ENCODE measurements at regions not wholly inside any gene's neighbourhood (a gene's known extent, or its start where the extent isn't known, plus 50 kb on each side); places are given as distances from the start of the nearest gene placed in this dataset.

- no CpG with 5 or more reads among the region's 5 CpGs for WGBS (ENCODE audit: insufficient coverage)
- Histone ChIP-seq H3K9me3 (replicated peaks in 1 of 2; ENCODE audit: control insufficient read depth in 1 of 2, insufficient read depth in 1 of 2, low read length in 2 of 2) (no peaks in the 10 kb centered on the region), H3K4me2 (replicated peaks; ENCODE audit: extremely low read depth, low read length, poor library complexity, severe bottlenecking) (no peak overlapping the region), H3K4me3 (replicated peaks in 1 of 3; ENCODE audit: low read depth in 2 of 3, low read length in 3 of 3) (no peak overlapping the region), H4K20me1 (ENCODE audit: insufficient read depth, low read length) (no peaks in the 10 kb centered on the region), H3K79me2 (ENCODE audit: insufficient read depth, low read length) (no peaks in the 10 kb centered on the region), H3K36me3 (replicated peaks in 1 of 2; ENCODE audit: control insufficient read depth in 1 of 2, insufficient read depth in 2 of 2, low read length in 2 of 2) (no peaks in the 10 kb centered on the region), H3K27ac (ENCODE audit: low read depth in 1 of 2, low read length in 2 of 2) (no peak overlapping the region), H3K27me3 (ENCODE audit: control insufficient read depth in 2 of 2, insufficient read depth in 2 of 2, low read length in 2 of 2) (no peaks in the 10 kb centered on the region), H3K9ac (ENCODE audit: insufficient read depth, low read length, poor library complexity, severe bottlenecking) (no peak overlapping the region), H2AFZ (ENCODE audit: insufficient read depth, low read depth, low read length, poor library complexity, severe bottlenecking) (no peak overlapping the region), H3K4me1 (ENCODE audit: control insufficient read depth in 1 of 2, insufficient read depth in 2 of 2, low read length in 2 of 2) (no peaks in the 10 kb centered on the region)
- Mint-ChIP-seq H3K9me3 (peaks cover 0 to 3% (median 1%) of the 10 kb centered on the region in 7 donors), H3K36me3 (no peaks in the 10 kb centered on the region), H3K27ac (no peak overlapping the region), H3K4me1 (no peaks in the 10 kb centered on the region), H3K27me3 (ENCODE audit: low read depth in 3 of 3) (peaks cover 0 to 2% (median 2%) of the 10 kb centered on the region in 3 donors), H3K4me3 (no peak overlapping the region)
- TF ChIP-seq CTCF (IDR thresholded peaks at IDR 0.05), result no peak
- intact Hi-C loops (cut with micrococcal nuclease), result no loop called here
- no peak for DNase-seq
Observed at GRCh38 chr10:80976658-80977057, 439.0 kb downstream of the SH2D4B start.

GRCh38 chr10:80985102-80985501 is 447.4 kb downstream of the SH2D4B start:
- Mint-ChIP-seq H3K9me3 (peaks cover 0 to 2% (median 0%) of the 10 kb centered on the region in 7 donors), H3K4me3 (no peak overlapping the region), H3K4me1 (peaks cover 3% of the 10 kb centered on the region), H3K36me3 (no peaks in the 10 kb centered on the region), H3K27me3 (ENCODE audit: low read depth in 3 of 3) (peaks cover 0 to 4% (median 2%) of the 10 kb centered on the region in 3 donors), H3K27ac (no peak overlapping the region)
- H3K4me2 ChIP-seq (replicated peaks; ENCODE audit: extremely low read depth, low read length, poor library complexity, severe bottlenecking), result no peak overlapping the region
- no peak overlapping the region for H3K9ac ChIP-seq (ENCODE audit: insufficient read depth, low read length, poor library complexity, severe bottlenecking)
- H2AFZ ChIP-seq (ENCODE audit: insufficient read depth, low read depth, low read length, poor library complexity, severe bottlenecking), result no peak overlapping the region
- H3K4me3 ChIP-seq (replicated peaks in 1 of 3; ENCODE audit: low read depth in 2 of 3, low read length in 3 of 3), result no peak overlapping the region
- no peaks in the 10 kb centered on the region for H3K79me2 ChIP-seq (ENCODE audit: insufficient read depth, low read length)
- intact Hi-C loops (cut with micrococcal nuclease), result no loop called here
- no peaks in the 10 kb centered on the region for H3K9me3 ChIP-seq (replicated peaks in 1 of 2; ENCODE audit: control insufficient read depth in 1 of 2, insufficient read depth in 1 of 2, low read length in 2 of 2)
- H3K27me3 ChIP-seq (ENCODE audit: control insufficient read depth in 2 of 2, insufficient read depth in 2 of 2, low read length in 2 of 2), result no peaks in the 10 kb centered on the region
- whole genome bisulfite sequencing (ENCODE audit: insufficient coverage), result no CpG with 5 or more reads among the region's 1 CpG
- H3K4me1 ChIP-seq (ENCODE audit: control insufficient read depth in 1 of 2, insufficient read depth in 2 of 2, low read length in 2 of 2), result no peaks in the 10 kb centered on the region
- no peak overlapping the region for H3K27ac ChIP-seq (ENCODE audit: low read depth in 1 of 2, low read length in 2 of 2)
- no peak for DNase-seq
- TF ChIP-seq CTCF (IDR thresholded peaks at IDR 0.05), result no peak
- no peaks in the 10 kb centered on the region for H4K20me1 ChIP-seq (ENCODE audit: insufficient read depth, low read length)
- no peaks in the 10 kb centered on the region for H3K36me3 ChIP-seq (replicated peaks in 1 of 2; ENCODE audit: control insufficient read depth in 1 of 2, insufficient read depth in 2 of 2, low read length in 2 of 2)
